GM20000 (cell line): ENCODE measurements at regions not wholly inside any gene's neighbourhood (a gene's known extent, or its start where the extent isn't known, plus 50 kb on each side); places are given as distances from the start of the nearest gene placed in this dataset.

Experiments
- DNase-seq: peaks from one replicate; pipeline ENCODE4 v3.0.0; 2012; ENCODE audit warnings: low spot score
- CTCF ChIP-seq: IDR thresholded peaks from 2 replicates; pipeline ENCODE4 v1.5.1; 2012; ENCODE audit warnings: mild to moderate bottlenecking, control low read depth; ENCODE audit errors: extremely low read depth, missing control alignments

GRCh38 chr18:10085416-10085815 is 171.6 kb downstream of the VAPA start:
- no peak for DNase-seq
- TF ChIP-seq CTCF: no peak

GRCh38 chr18:10085876-10086275 is 172.1 kb downstream of the VAPA start:
- no peak for DNase-seq
- no peak for TF ChIP-seq CTCF

- no peak for DNase-seq
Measured at GRCh38 chr18:10086458-10087210, 172.8 kb downstream of the VAPA start.

GRCh38 chr18:10088734-10089133 is 174.9 kb downstream of the VAPA start:
- TF ChIP-seq CTCF: no peak
- DNase-seq: no peak

More at GRCh38 chr18:10086458-10087210, 172.8 kb downstream of the VAPA start:
- no peak for TF ChIP-seq CTCF

GRCh38 chr18:10089881-10090280 is 176.1 kb downstream of the VAPA start:
- TF ChIP-seq CTCF: no peak
- DNase-seq: no peak

GRCh38 chr18:10090668-10091067 is 176.9 kb downstream of the VAPA start:
- no peak for TF ChIP-seq CTCF
- DNase-seq: no peak

GRCh38 chr18:10093445-10093844 is 179.6 kb downstream of the VAPA start:
- no peak for TF ChIP-seq CTCF
- DNase-seq: no peak
